NCI-H2171 treated with DMSO at 0.1 percent for 48 hours (cell line): ENCODE measurements at regions not wholly inside any gene's neighbourhood (a gene's known extent, or its start where the extent isn't known, plus 50 kb on each side); places are given as distances from the start of the nearest gene placed in this dataset.

Source experiments
- DNase-seq: peaks from one replicate; lab custom pipeline; 2025; lab: John Stamatoyannopoulos, UW

DNA sequence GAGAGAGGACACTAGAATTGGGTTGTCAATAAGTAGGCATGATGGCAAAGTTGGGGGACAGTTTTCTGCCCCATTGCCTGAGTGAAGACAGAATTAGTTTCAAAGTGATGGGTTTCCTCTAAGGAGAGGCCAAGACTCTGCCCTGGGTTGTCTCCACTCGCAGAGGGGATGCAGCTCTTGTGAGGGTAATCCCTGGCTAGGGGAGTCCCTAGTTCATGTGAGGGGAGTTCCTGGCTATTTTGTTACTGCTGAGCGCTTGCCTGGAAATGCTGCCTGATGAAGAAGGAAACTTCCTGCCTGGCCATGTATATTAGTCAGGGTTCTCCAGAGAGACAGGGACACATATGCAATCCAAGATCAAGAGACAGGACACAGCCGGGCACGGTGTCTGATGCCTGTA lies 501.5 kb downstream of the BCL11A start:
- DNase-seq = no peak

DNA sequence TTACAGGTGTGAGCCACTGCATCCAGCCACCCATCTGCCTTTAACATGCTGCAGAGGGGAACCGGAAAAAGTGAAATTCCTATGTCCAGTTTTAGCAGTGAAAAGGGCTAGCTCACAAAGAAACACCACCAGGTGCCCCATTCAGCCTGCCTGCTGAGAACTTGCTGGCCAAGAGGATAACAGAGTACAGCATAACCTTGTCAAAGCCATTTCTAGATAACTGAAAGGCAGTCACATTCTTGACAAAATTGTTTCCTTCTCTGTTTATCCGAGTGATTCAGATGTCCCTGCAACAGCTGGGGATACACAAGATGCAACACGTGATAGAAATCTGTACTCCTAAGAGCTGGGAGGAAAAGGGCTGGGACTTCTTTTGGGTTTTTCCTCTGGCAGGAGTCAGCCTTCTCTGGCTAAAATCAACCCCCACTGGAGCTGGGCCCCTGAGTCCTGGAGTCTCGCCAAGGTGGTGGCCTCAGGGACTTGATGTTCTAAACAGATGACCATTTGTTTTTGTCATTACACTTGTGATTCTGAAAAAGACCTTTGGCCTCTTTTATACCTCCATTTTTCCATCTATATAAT lies 505.4 kb downstream of the BCL11A start:
- no peak for DNase-seq

DNA sequence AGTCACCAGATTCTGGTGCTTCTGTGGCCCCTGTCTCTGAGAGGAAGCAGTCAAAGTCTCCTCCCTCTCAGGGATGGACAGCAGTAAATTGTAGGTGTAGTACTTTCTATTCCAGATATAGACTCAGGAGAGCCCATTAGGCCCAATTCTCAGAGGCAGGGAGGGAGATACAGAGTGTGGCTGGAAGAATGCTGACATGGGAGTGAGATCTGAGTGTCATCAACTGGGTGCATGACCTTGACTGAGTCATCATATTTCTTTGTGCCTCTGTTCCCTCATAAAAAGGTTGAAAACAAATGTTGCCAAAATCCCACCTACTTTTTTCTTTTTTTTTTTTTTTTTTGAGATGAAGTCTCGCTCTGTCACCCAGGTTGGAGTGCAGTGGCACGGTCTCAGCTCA lies 506.1 kb downstream of the BCL11A start:
- no peak for DNase-seq

DNA sequence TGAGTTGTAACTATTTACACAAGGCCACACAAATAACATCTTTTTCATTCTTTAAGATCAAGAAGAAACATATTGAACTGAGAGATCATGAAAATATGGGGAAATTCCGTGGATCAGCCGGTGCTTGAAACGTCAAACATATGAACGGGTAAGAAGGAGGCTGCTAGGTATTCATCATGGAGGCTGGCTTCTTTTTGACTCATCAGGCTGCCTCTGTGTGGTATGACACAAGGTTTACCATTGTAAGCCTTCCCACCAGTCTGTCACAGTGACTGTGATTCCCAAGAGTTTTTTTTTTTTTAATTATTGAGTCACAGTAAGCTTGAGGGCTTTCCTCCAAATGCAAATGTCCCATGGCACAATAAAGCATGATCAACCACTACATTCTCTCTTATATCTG lies 506.9 kb downstream of the BCL11A start:
- no peak for DNase-seq

DNA sequence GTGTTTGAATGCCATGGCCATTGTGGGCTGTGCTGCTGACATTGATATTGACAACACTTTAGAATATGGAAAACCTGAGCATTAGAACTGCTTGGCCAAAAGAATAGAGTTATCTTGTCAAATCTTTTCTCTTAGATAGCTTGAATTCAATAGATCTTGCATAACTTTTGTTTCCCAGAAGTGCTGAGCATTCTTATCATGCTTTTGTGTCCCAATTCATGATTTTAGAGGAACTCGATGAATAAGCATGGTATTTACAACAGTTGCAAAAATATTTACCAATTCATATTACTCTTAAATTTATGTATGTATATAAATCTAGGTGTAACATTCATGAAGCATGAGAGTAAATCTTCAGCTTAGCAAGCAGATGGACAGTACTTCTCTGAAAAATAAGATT lies 508.0 kb downstream of the BCL11A start:
- DNase-seq = no peak

DNA sequence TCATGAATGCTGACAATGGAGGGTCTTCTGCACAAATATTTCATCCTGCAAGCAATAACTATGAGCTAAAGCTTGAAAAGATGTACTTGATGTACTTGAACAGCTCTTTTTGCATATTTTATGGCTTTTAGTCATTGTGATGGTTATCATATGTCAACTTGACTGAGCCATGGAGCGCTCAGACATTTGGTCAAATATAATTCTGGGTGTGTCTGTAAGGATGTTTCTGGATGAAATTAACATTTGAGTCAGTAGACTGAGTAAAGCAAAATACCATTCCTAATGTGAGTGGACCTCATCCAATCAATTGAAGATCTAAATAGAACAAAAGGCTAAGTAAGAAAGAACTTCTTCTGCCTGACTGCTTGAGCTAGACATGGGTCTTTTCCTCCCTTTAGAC lies 509.0 kb downstream of the BCL11A start:
- no peak for DNase-seq

DNA sequence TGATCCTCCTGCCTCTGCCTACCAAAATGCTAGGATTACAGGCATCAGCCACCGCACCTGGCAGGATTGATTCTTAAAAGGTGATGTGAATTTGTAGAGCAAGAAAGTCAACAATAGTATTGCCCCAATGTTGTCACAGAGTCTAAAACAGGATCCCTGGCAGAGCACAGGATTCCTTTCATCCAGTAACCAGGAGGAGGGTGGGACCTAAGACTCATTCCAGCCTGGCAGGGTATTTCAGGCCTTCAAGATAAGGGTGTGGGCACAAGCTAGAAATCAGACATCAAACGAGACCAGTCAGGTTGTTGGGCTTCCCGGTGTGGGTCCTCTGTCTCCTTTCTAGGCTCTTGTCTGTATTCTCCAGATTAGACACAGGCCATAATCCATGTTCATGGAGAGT lies 511.4 kb downstream of the BCL11A start:
- no peak for DNase-seq

DNA sequence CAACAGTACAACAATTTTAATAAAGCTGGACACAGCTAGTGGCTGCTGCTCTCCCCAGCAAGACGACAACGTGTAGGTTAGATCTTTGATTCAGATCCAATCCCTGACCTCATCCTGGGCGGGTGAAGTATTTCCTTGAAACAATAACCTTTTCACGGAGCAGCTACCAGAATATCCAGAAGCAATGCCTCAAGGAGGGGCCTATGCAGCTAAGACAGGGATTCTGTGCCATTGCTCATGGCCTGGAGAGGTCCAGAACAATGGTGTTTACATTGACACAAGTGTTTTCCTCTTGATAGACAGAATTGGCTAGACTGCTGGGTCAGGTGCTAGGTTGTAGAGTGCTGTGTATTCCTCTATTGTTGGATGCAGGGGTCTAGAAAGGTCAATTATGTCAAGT lies 520.1 kb downstream of the BCL11A start:
- DNase-seq = no peak

DNA sequence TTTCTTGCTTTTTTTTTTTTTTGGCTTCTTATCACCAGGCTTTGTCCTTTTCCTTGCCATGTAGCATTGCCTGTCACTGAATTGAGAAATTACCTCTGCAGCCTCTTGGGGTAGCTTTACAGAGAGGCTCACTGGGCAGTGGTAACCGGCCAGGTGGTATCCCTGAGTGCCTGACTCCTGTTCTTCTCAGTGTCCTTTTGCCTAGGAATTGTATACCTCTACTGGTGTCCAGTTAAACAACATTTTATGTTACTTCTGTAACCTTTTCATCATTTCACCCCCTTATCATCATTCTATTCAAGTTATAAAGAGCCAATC lies 523.9 kb downstream of the BCL11A start:
- DNase-seq = no peak

DNA sequence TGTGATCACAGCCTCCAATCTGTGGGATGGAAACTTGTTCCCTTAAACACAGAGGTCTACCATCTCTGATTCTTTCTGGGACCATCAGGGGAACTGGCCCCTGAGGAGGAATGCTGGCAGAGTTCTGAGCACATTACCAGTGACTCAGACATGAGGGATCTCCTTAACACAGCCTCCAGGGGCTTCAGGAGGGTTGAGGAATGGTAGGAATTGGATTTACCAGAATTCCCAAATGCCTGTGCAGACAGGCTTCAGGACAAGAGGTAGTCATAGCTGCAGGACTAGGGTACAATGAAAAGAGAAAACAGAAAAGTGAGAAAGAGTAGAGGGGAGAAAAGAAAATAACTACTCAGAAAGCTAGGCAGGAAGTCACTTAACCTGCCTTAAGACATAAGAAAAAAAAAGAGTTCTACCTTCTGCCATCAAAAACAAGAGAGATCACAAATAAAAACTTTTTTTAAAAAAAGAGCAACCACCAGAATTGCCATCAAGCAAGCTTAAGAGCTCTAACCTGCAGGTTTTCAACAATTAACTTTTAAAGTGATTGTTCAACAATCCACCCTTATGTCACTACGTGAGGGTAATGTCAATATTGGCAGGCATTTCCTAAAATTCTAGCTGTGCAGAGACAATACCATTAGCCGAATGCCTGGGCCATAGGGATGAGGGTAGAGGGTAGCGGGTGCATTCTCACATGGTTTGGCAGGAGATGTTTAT lies 524.4 kb downstream of the BCL11A start:
- DNase-seq = no peak

DNA sequence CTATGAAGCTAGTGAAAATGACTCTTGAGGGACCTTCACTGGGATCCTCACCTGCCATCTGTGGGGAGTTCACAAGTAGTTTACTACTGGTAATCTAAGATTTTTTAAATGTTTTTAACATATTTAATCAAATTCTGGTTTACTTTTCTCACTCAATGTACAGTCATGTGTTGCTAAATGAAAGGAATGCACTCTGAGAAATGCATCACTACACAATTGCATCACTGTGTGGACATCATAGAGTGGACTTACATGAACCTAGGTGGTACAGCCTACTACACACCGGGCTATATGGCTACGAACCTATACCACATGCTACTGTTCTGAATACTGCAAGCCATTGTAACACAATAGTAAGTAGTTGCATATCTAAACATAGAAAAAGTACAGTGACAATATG lies 528.0 kb downstream of the BCL11A start:
- DNase-seq = no peak

DNA sequence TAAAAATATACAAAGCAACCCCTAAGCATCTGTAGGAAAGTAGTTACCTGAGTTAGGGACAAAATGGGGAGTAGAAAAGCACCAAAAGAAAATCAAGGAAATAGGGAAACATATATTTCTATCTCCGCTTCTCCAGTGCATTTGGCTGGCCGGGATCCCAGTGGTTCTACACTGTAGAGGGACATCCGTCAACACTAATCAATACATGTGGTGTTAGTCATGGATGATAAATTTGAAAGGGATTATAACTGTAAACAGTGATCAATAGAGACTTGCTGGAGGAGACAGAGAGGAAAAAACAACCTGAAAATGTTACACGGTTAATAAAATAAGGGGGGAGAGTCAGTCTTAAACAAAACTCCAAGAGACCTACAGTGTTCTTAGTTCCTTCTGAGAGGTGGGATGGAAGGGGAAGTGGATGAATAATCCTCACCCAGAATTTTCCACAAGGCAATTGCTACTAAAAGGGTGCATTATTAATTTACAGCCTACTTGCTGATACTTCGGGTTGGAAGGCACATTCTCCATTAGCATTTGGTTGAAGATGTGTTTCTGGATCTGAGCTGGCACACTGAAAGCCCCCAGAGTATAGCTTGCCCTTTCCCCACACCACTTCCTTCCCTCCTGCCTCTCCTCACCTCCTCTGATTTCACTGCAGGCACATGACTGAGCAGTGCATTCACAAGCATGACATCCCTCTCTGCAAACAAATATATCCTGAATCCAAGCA lies 530.0 kb downstream of the BCL11A start:
- DNase-seq = no peak

DNA sequence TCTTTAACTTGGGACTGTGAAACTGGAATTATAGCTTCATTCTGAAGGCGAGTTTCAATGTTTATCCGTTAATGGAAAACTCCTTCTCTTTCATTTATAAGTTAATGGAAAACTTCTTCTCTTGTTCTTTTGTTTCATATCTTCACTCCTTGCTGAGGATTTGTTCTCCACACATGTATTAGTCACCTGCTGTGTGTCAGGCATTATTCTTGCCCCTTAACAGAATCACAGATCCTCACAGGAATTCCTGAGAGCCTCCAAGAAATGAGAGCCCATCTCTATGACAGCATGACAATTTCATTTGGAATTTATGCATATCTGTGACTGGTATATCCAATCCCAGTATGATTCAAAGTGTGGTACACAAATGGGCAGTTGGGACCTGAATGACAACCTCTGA lies 545.8 kb downstream of the BCL11A start:
- no peak for DNase-seq

DNA sequence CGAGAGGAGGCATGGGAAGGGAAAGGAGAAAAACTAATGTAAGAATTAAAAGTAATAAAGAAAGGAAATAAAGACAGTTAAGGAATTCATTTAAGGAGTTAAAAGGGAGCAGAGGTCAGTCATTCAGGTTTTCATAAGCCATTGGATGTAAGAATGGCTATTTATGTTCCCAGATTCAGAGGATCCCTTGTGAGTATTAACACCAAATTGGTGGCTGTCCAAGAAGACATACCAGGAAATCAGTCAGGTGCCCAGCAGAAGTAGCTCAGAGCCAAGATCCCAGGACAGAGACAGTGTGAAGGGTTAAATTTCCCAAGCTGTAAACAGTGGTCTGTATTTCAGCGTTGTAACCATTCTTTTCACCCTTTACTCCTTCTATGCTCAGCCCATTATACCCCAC lies 550.4 kb downstream of the BCL11A start:
- DNase-seq = no peak

DNA sequence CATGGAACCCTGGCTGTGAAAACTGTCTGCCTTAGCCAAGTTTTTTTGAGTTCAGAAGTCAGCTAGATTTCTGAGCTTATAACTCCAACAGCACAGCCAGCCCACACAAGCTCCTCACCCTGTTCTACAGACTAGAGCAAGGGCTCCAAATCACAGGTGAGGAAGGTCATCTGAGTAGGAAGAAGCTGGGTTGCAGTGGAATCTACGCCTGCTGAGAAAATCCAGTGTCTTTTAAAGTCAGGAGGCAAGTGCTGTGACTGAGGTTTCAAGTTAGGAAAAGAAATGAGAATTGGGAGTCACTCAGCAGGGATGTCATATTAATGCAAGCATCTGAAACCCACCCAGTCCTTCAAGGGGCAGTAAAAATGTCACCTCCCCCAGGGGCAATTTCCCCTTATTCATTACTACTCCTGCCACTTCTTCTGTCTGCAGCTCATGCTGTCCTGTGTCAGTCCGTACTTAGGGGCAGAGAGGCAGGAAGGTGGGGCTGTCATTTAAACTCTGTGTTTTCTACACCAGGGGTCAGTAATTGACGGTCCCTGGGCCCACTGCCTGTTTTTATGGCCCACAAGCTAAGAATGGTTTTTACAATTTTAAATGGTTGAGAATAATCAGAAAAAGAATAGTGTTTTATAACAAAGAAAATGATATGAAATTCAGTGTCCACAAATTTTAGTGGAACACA lies 551.1 kb downstream of the BCL11A start:
- DNase-seq = no peak

DNA sequence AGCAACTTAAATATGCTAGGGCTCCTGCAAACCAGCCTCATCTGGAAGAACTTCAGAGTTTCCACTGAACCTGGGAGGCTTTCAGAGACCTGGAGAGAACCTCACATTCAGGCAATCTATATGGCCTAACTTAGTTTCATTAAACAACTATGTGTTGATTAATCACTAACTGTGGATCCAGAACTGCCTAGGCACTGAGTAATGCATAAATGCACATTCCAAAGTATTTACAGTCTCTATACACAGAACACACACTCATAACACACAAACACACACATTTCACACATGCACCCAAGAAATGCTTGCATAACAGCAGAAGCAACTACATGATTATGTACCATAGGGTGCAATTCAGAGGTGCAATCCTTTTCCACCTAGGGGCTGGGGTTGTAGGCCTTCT lies 552.8 kb downstream of the BCL11A start:
- DNase-seq = no peak

DNA sequence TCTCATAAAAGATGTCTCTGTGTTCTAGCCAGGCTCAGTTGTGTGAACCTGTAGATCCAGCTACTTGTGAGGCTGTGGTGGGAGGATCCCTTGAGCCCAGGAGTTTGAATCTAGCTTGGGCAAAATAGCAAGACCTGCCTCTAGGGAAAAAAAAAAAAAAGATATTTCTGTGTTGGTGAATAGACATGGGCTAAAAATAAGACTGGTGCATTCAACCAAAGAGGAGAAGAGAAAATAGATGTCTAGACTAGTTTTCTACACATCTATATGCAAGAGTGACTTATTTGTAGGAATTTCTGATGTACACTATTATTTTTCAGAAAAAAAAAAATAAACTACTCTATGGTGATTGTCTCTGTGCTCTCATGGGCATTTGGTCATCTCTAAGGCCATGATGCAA lies 555.1 kb downstream of the BCL11A start:
- no peak for DNase-seq

DNA sequence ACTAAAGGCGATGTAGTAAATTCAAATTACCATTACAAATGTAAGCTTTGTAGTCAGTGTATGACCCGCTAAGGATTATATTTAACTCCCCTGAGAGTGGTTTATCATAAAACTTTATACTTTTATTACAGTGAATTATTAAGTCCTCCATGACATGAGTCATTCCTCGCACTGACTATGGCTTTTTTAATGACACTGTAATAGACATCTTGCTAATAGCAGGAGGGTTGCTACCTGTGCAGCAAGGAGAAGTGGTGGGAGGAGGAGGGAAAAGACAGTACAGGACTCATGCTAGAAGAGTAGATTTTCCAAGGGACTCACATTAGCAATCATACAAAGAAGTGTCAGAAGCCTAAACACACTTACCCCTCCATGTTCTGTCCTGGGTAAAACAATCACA lies 556.1 kb downstream of the BCL11A start:
- no peak for DNase-seq

DNA sequence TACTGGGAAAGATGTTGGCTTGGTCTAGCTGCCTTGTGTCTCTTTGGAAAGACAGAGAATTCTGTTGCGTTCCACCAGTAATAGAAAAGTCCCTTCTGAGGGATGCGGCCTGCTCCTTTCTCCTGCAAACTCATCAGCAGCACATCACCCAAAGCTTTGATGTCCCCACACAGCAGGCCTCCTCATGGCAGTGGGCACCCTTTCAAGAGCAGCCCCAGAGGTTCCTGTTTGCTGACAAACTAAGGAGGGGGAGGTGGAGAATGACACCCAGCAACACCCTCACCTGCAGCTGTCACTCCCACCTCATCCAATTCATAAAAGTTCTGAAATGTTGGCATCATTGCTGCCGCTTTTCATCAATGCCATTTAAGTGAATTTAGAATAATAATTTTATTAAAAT lies 556.6 kb downstream of the BCL11A start:
- no peak for DNase-seq

DNA sequence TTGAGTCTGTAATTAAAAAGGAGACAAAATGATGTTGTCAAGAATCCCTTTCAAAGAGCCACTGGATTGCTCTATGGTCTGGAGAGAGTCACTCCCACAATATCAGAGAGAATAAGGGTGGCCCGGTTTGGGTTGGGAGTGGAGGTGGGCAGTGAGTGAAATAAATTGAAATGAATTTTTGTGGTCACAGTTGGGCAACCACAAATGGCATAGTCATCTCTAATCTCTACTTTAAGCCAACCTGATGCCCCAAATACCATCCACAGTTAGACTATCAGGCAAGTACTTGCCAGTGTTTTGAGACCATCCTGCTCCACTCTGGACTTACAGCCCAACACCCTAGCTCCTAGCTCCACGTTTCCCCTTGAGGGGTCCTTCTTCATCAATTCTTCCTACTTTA lies 559.7 kb downstream of the BCL11A start:
- DNase-seq = no peak

DNA sequence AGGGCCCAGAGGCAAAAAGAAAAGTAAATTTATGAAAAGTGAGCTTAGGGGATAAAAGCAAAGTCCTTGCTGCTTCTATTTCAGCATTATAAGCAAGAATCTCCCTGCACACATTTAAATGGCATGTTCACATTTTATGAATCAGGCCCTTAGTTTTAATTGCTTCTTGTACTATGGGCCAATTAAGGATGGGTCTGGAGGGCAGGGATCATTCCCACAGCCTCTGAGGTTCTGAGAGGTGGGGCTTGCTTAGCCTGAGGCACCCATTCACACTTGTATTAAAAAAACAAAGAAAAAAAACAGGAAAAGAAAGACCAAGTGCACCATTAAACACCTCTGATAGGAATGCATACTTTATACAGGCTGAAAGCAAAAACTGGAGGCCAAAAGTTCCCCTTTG lies 565.1 kb downstream of the BCL11A start:
- no peak for DNase-seq

DNA sequence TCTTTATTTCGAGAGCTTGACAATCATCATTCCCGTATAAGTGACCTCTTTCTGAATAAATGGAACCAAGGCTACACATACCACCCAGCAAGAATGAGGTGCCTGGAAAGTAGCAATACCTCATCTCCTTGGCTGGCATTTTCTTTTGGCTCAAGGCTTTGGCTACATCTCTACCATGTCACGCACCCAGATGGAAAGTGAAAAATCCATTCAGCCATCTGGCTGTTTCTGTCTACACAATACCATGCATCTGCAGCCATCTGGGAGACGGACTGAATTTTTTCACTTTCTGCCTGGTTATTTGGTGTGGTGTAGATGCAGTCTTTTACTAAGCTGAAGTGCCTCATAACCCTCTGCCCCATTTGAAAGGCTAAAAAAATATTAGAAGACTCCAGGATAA lies 566.9 kb downstream of the BCL11A start:
- DNase-seq = peak; percentile 51

DNA sequence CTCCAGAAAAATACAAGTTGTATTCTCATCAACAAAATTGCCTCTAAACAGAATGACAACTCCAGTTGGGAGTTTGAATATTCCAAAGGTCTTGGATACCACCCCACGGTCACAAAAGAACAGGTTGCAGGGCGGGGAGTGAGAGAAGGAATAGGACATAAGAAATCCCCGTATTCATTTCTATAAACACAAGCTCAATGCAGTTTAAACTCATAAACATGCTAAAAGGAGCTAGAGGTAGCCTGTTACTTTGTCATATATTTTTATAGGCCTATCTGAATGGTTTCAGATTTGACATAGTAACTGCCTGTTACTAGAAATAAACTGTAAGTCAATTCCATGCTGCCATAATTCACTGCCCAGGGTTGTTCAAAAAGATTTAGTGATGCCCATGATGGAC lies 567.5 kb downstream of the BCL11A start:
- DNase-seq = no peak
